NCI-H524 (cell line): ENCODE measurements at regions not wholly inside any gene's neighbourhood (a gene's known extent, or its start where the extent isn't known, plus 50 kb on each side); places are given as distances from the start of the nearest gene placed in this dataset.

ENCODE experiments used
- DNase-seq, 2 experiments: peaks; one replicate each; lab custom pipeline; 2025; lab: John Stamatoyannopoulos, UW

- DNase-seq: no peak
These were observed 168.2 kb upstream of the PMEPA1 start for GRCh38 chr20:57877995-57878394.

- no peak for DNase-seq
These were observed 167.5 kb upstream of the PMEPA1 start for GRCh38 chr20:57877131-57877824.

GRCh38 chr20:57876163-57876562 lies 166.3 kb upstream of the PMEPA1 start:
- DNase-seq: no peak

- DNase-seq: peak in 1 of 2 experiments; percentile 6
These were observed 164.3 kb upstream of the PMEPA1 start for GRCh38 chr20:57874141-57874540.

GRCh38 chr20:57872816-57873409 lies 163.1 kb upstream of the PMEPA1 start:
- no peak for DNase-seq

GRCh38 chr20:57871237-57871632 lies 161.4 kb upstream of the PMEPA1 start:
- no peak for DNase-seq

- no peak for DNase-seq
These were observed 160.9 kb upstream of the PMEPA1 start for GRCh38 chr20:57870597-57871236.

GRCh38 chr20:57869951-57870315 lies 160.1 kb upstream of the PMEPA1 start:
- DNase-seq: no peak

- no peak for DNase-seq
These were observed 159.6 kb upstream of the PMEPA1 start for GRCh38 chr20:57869291-57869950.

- DNase-seq: no peak
These were observed 158.5 kb upstream of the PMEPA1 start for GRCh38 chr20:57868310-57868709.

- DNase-seq: no peak
These were observed 158.0 kb upstream of the PMEPA1 start for GRCh38 chr20:57867807-57868206.

- DNase-seq: no peak
These were observed 157.5 kb upstream of the PMEPA1 start for GRCh38 chr20:57867181-57867803.

GRCh38 chr20:57866250-57867106 lies 156.7 kb upstream of the PMEPA1 start:
- DNase-seq: no peak

- no peak for DNase-seq
These were observed 155.5 kb upstream of the PMEPA1 start for GRCh38 chr20:57865266-57865665.

- no peak for DNase-seq
These were observed 150.8 kb upstream of the PMEPA1 start for GRCh38 chr20:57860576-57860975.

GRCh38 chr20:57857969-57858368 lies 148.2 kb upstream of the PMEPA1 start:
- DNase-seq: no peak

GRCh38 chr20:57857118-57857517 lies 147.3 kb upstream of the PMEPA1 start:
- DNase-seq: no peak

GRCh38 chr20:57856658-57857057 lies 146.8 kb upstream of the PMEPA1 start:
- DNase-seq: no peak

- DNase-seq: no peak
These were observed 142.0 kb upstream of the PMEPA1 start for GRCh38 chr20:57851796-57852195.

- DNase-seq: no peak
These were observed 141.3 kb upstream of the PMEPA1 start for GRCh38 chr20:57851025-57851682.
